ENCODE measurements at regions not wholly inside any gene's neighbourhood (a gene's known extent, or its start where the extent isn't known, plus 50 kb on each side); places are given as distances from the start of the nearest gene placed in this dataset.

GRCh38 chr9:104301755-104302154, 202.3 kb upstream of the OR13F1 start:
- peak in 2 of 3 donors; percentile 41 to 69 for DNase-seq
- H3K36me3 ChIP-seq (ENCODE audit: control insufficient read depth in 4 of 4, insufficient read depth in 4 of 4, low read length in 4 of 4) = no peaks in the 10 kb centered on the region
- no peak overlapping the region for H3K9ac ChIP-seq (ENCODE audit: insufficient read depth in 1 of 2, low read length in 2 of 2)
- TF ChIP-seq CTCF (IDR thresholded peaks at IDR 0.05; ENCODE audit: control extremely low read depth, extremely low read depth) = no peak
- peaks cover 0 to 4% (median 0%) of the 10 kb centered on the region in 5 donors for H3K4me1 ChIP-seq (ENCODE audit: control insufficient read depth in 5 of 5, insufficient read depth in 5 of 5, low read length in 5 of 5)
- WGBS, 2 donors = 58 to 72% methylated on average over 2 of the region's 2 CpGs
- no peak for ATAC-seq (ENCODE audit: insufficient read depth, low FRiP score)
- H3K27ac ChIP-seq (ENCODE audit: low read depth in 1 of 2, low read length in 1 of 2) = no peak overlapping the region
- H3K27me3 ChIP-seq (ENCODE audit: control insufficient read depth in 3 of 3, insufficient read depth in 3 of 3, low read length in 2 of 3) = no peaks in the 10 kb centered on the region
- H3K4me3 ChIP-seq = no peak overlapping the region
- H3K9me3 ChIP-seq (ENCODE audit: control insufficient read depth in 4 of 4, insufficient read depth in 3 of 4, low read length in 3 of 4) = peaks cover 0 to 5% (median 1%) of the 10 kb centered on the region in 4 donors

GRCh38 chr9:104302775-104303174, 201.3 kb upstream of the OR13F1 start:
- H3K27me3 ChIP-seq (ENCODE audit: control insufficient read depth in 3 of 3, insufficient read depth in 3 of 3, low read length in 2 of 3) = no peaks in the 10 kb centered on the region
- H3K4me1 ChIP-seq (ENCODE audit: control insufficient read depth in 5 of 5, insufficient read depth in 5 of 5, low read length in 5 of 5) = peaks cover 0 to 4% (median 0%) of the 10 kb centered on the region in 5 donors
- peaks cover 0 to 5% (median 1%) of the 10 kb centered on the region in 4 donors for H3K9me3 ChIP-seq (ENCODE audit: control insufficient read depth in 4 of 4, insufficient read depth in 3 of 4, low read length in 3 of 4)
- ATAC-seq (ENCODE audit: insufficient read depth, low FRiP score) (no peak), DNase-seq (no peak)
- no peak overlapping the region for H3K27ac ChIP-seq (ENCODE audit: low read depth in 1 of 2, low read length in 1 of 2)
- 75 to 89% methylated on average over 4 of the region's 4 CpGs for WGBS, 2 donors
- no peak overlapping the region for H3K9ac ChIP-seq (ENCODE audit: insufficient read depth in 1 of 2, low read length in 2 of 2)
- TF ChIP-seq CTCF (IDR thresholded peaks at IDR 0.05; ENCODE audit: control extremely low read depth, extremely low read depth) = no peak
- H3K36me3 ChIP-seq (ENCODE audit: control insufficient read depth in 4 of 4, insufficient read depth in 4 of 4, low read length in 4 of 4) = no peaks in the 10 kb centered on the region
- H3K4me3 ChIP-seq = no peak overlapping the region

GRCh38 chr9:104304925-104305324, 199.1 kb upstream of the OR13F1 start:
- no peak for DNase-seq
- ATAC-seq (ENCODE audit: insufficient read depth, low FRiP score) = no peak
- 82 to 87% methylated on average over 5 of the region's 5 CpGs for WGBS, 2 donors

More at GRCh38 chr9:104304925-104305324, 199.1 kb upstream of the OR13F1 start:
- H3K9ac ChIP-seq (ENCODE audit: insufficient read depth in 1 of 2, low read length in 2 of 2) = no peak overlapping the region
- no peaks in the 10 kb centered on the region for H3K27me3 ChIP-seq (ENCODE audit: control insufficient read depth in 3 of 3, insufficient read depth in 3 of 3, low read length in 2 of 3)
- no peak overlapping the region for H3K4me3 ChIP-seq
- TF ChIP-seq CTCF (IDR thresholded peaks at IDR 0.05; ENCODE audit: control extremely low read depth, extremely low read depth) = no peak
- H3K4me1 ChIP-seq (ENCODE audit: control insufficient read depth in 5 of 5, insufficient read depth in 5 of 5, low read length in 5 of 5) = peaks cover 0 to 4% (median 0%) of the 10 kb centered on the region in 5 donors
- H3K9me3 ChIP-seq (ENCODE audit: control insufficient read depth in 4 of 4, insufficient read depth in 3 of 4, low read length in 3 of 4) = peaks cover 0 to 5% (median 1%) of the 10 kb centered on the region in 4 donors
- no peak overlapping the region for H3K27ac ChIP-seq (ENCODE audit: low read depth in 1 of 2, low read length in 1 of 2)
- no peaks in the 10 kb centered on the region for H3K36me3 ChIP-seq (ENCODE audit: control insufficient read depth in 4 of 4, insufficient read depth in 4 of 4, low read length in 4 of 4)

All from lung (tissue), 11 donors.